Lung (tissue), 11 donors: ENCODE measurements at regions not wholly inside any gene's neighbourhood (a gene's known extent, or its start where the extent isn't known, plus 50 kb on each side); places are given as distances from the start of the nearest gene placed in this dataset.

Source experiments
- ATAC-seq: fragments of 200-7000 bp; cut with Tn5 transposase; one replicate; pipeline ENCODE4 v1.9.1; 2020; ENCODE audit warnings: moderate number of reproducible peaks; ENCODE audit not compliant: insufficient read depth, low FRiP score
- DNase-seq, 3 donors: peaks; one replicate each; pipeline ENCODE4 v3.0.0-alpha.2; 2013 to 2017
- H3K27ac ChIP-seq, 2 donors: one replicate each; pipeline ENCODE4 v1.5.1; 2013; ENCODE audit warnings: mild to moderate bottlenecking in 2 of 2, moderate library complexity in 2 of 2, control low read depth in 1 of 2, inconsistent platforms in 1 of 2, low read depth in 1 of 2, low read length in 1 of 2
- H3K27me3 ChIP-seq, 3 donors: one replicate each; pipeline ENCODE4 v1.5.1; 2013; ENCODE audit warnings: low read length in 2 of 3; ENCODE audit not compliant: control insufficient read depth in 3 of 3, insufficient read depth in 3 of 3
- H3K36me3 ChIP-seq, 4 donors: one replicate each; pipeline ENCODE4 v1.5.1; 2013; ENCODE audit warnings: low read length in 4 of 4, mild to moderate bottlenecking in 1 of 4, moderate library complexity in 1 of 4; ENCODE audit not compliant: control insufficient read depth in 4 of 4, insufficient read depth in 4 of 4
- H3K4me1 ChIP-seq, 5 donors: one replicate each; pipeline ENCODE4 v1.5.1; 2013; ENCODE audit warnings: low read length in 5 of 5, mild to moderate bottlenecking in 2 of 5, moderate library complexity in 1 of 5; ENCODE audit not compliant: control insufficient read depth in 5 of 5, insufficient read depth in 5 of 5
- H3K4me3 ChIP-seq: one replicate; pipeline ENCODE4 v1.5.1; 2013; ENCODE audit warnings: mild to moderate bottlenecking, control low read depth, moderate library complexity
- H3K9ac ChIP-seq, 2 donors: one replicate each; pipeline ENCODE4 v1.5.1; 2013; ENCODE audit warnings: low read length in 2 of 2, control low read depth in 1 of 2; ENCODE audit not compliant: insufficient read depth in 1 of 2
- H3K9me3 ChIP-seq, 4 donors: one replicate each; pipeline ENCODE4 v1.5.1; 2013; ENCODE audit warnings: low read length in 3 of 4, mild to moderate bottlenecking in 1 of 4, moderate library complexity in 1 of 4; ENCODE audit not compliant: control insufficient read depth in 4 of 4, insufficient read depth in 3 of 4
- CTCF ChIP-seq: IDR thresholded peaks from 2 replicates; pipeline ENCODE4 v1.5.1; 2012; ENCODE audit warnings: mild to moderate bottlenecking; ENCODE audit errors: control extremely low read depth, extremely low read depth
- WGBS, 2 donors: extraction: QIAGEN DNeasy Blood & Tissue Kit; methylation state at CpG; one replicate each; pipeline ENCODE4 v1.1.7; 2013; 5-methylcytosine and 5-hydroxymethylcytosine counted together
- donor health status: control.
- donor health status: control.
- donor health status: Bipolar disorder and iron deficiency.
- donor health status: healthy.
- donor health status: DM: yes; HTN: yes; CAD: no.

- 88 to 89% methylated on average over 6 of the region's 6 CpGs for WGBS, 2 donors
Observed at GRCh38 chr2:4965556-4966320, 726.4 kb upstream of the SOX11 start.

GRCh38 chr2:4967206-4967605 lies 725.0 kb upstream of the SOX11 start:
- Histone ChIP-seq H3K27ac (no peak overlapping the region), H3K4me3 (no peak overlapping the region), H3K9me3 (peaks cover 0 to 2% (median 0%) of the 10 kb centered on the region in 4 donors), H3K27me3 (peaks cover 0 to 3% (median 0%) of the 10 kb centered on the region in 3 donors), H3K9ac (no peak overlapping the region), H3K36me3 (no peaks in the 10 kb centered on the region), H3K4me1 (peaks cover 0 to 18% (median 0%) of the 10 kb centered on the region in 5 donors)
- no peak for TF ChIP-seq CTCF
- no peak for ATAC-seq
- DNase-seq = no peak
- 95% methylated on average over 2 of the region's 2 CpGs for WGBS, 2 donors

More at GRCh38 chr2:4965556-4966320, 726.4 kb upstream of the SOX11 start:
- Histone ChIP-seq H3K9me3 (peaks cover 0 to 2% (median 0%) of the 10 kb centered on the region in 4 donors), H3K9ac (no peak overlapping the region), H3K4me3 (no peak overlapping the region), H3K27me3 (peaks cover 0 to 3% (median 0%) of the 10 kb centered on the region in 3 donors), H3K36me3 (no peaks in the 10 kb centered on the region), H3K4me1 (peaks cover 0 to 18% (median 0%) of the 10 kb centered on the region in 5 donors), H3K27ac (no peak overlapping the region)
- ATAC-seq (no peak), DNase-seq (no peak)
- no peak for TF ChIP-seq CTCF

- WGBS, 2 donors = 86 to 92% methylated on average over 5 of the region's 5 CpGs
- Histone ChIP-seq H3K27ac (no peak overlapping the region), H3K9ac (no peak overlapping the region), H3K36me3 (no peaks in the 10 kb centered on the region), H3K9me3 (peaks cover 0 to 2% (median 0%) of the 10 kb centered on the region in 4 donors), H3K4me1 (no peaks in the 10 kb centered on the region), H3K27me3 (no peaks in the 10 kb centered on the region), H3K4me3 (no peak overlapping the region)
- DNase-seq (no peak), ATAC-seq (no peak)
- TF ChIP-seq CTCF = no peak
Observed at GRCh38 chr2:4972472-4972871, 719.7 kb upstream of the SOX11 start.

GRCh38 chr2:4973354-4973753 lies 718.8 kb upstream of the SOX11 start:
- Histone ChIP-seq H3K4me1 (peaks cover 0 to 4% (median 0%) of the 10 kb centered on the region in 5 donors), H3K27ac (no peak overlapping the region), H3K4me3 (no peak overlapping the region), H3K27me3 (no peaks in the 10 kb centered on the region), H3K36me3 (no peaks in the 10 kb centered on the region), H3K9ac (no peak overlapping the region), H3K9me3 (peaks cover 0 to 2% (median 0%) of the 10 kb centered on the region in 4 donors)
- no peak for TF ChIP-seq CTCF
- DNase-seq (no peak), ATAC-seq (no peak)
